ENCODE measurements at regions not wholly inside any gene's neighbourhood (a gene's known extent, or its start where the extent isn't known, plus 50 kb on each side); places are given as distances from the start of the nearest gene placed in this dataset.

DNA sequence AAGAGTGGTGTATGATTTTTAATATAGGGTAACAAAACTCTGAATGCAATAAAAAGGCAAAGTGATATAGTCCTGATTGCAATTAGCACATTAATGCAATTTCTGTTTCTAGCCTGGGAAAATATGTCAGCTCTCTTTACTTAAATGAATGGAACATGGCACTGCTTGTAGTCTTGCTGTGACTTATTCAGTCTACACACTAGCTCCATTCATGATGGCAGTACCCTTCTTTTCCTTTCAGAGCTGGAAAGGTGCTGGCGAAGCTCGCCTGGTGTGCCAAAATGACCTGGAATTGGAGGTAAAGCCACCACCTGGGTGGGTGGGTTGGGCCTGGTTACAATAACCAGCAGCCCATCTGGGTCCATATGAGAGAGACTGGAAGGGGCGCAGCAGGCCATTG lies 85.3 kb downstream of the ZNF365 start:
- no peak for TF ChIP-seq CTCF (IDR thresholded peaks at IDR 0.05)
- no peak for TF ChIP-seq POLR2A (IDR thresholded peaks at IDR 0.05)
